ENCODE measurements at regions not wholly inside any gene's neighbourhood (a gene's known extent, or its start where the extent isn't known, plus 50 kb on each side); places are given as distances from the start of the nearest gene placed in this dataset.

DNA sequence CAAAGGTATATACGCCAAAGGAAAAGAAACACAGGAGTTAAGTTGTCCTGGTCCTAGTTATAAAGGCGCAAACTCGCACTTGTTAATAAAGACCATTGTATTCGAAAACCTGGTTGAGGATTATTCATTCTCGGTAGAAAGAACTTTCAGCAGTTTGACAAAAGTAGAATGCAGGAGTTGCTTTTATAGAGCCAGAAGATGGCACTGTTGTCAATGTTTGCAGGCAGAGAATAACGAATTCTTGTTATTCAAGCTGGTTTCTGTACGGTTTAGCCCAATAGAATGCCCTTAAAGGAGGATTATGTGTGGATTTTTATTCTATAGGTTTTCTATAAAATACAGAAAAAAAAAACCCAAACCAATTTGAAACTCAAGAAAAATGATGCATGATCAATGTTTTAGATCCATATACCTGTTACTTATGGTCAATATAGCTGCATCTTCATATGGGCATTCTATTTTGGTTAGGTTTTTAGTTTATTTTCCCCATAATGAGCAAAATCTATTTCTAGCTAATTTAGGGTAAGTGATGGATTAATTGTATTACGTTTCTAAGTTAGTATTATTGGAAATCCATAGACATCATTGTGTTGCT is 510.3 kb downstream of the PLCL1 start:
- Histone ChIP-seq H4K20me1 (ENCODE audit: insufficient read depth) (no peaks in the 10 kb centered on the region), H3K79me2 (ENCODE audit: low read depth) (no peaks in the 10 kb centered on the region), H3K9me3 (ENCODE audit: insufficient read depth, low read depth) (no peaks in the 10 kb centered on the region), H2AFZ (no peak overlapping the region), H3F3A (ENCODE audit: insufficient read depth, low read depth) (no peaks in the 10 kb centered on the region), H3K27me3 (ENCODE audit: insufficient read depth, low read depth) (no peaks in the 10 kb centered on the region), H3K27ac (no peak overlapping the region), H3K4me1 (replicated peaks; ENCODE audit: insufficient read depth) (no peaks in the 10 kb centered on the region), H3K36me3 (ENCODE audit: low read depth) (no peaks in the 10 kb centered on the region), H3K4me2 (no peak overlapping the region), H3K9me2 (ENCODE audit: insufficient read depth) (no peaks in the 10 kb centered on the region), H3K4me3 (no peak overlapping the region)
- intact Hi-C loops (cut with micrococcal nuclease; ENCODE audit: unreplicated experiment), result loop anchor here (2.0 to 10.0 kb wide), 4 partner anchors 1280 to 1630 kb away; no protein-coding TSS in a partner anchor
- peak in 1 of 2 experiments; percentile 3 for DNase-seq
- TF ChIP-seq, protein P1, sequence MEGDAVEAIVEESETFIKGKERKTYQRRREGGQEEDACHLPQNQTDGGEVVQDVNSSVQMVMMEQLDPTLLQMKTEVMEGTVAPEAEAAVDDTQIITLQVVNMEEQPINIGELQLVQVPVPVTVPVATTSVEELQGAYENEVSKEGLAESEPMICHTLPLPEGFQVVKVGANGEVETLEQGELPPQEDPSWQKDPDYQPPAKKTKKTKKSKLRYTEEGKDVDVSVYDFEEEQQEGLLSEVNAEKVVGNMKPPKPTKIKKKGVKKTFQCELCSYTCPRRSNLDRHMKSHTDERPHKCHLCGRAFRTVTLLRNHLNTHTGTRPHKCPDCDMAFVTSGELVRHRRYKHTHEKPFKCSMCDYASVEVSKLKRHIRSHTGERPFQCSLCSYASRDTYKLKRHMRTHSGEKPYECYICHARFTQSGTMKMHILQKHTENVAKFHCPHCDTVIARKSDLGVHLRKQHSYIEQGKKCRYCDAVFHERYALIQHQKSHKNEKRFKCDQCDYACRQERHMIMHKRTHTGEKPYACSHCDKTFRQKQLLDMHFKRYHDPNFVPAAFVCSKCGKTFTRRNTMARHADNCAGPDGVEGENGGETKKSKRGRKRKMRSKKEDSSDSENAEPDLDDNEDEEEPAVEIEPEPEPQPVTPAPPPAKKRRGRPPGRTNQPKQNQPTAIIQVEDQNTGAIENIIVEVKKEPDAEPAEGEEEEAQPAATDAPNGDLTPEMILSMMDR (conservative IDR thresholded peaks at IDR 0.05), result peak; percentile 69
- no peak for TF ChIP-seq EZH2 (IDR thresholded peaks at IDR 0.05; ENCODE audit: low read depth)
- BruUV-seq (replicated peaks), result no TSS peak
- ChIA-PET POLR2A (ENCODE audit: unreplicated experiment) (no interaction called here), CTCF (interaction anchor here (0.7 to 1.0 kb wide), 5 partner anchors 487 to 1628 kb away, joined by 3 to 6 read pairs (median 3); no protein-coding TSS in a partner anchor)

DNA sequence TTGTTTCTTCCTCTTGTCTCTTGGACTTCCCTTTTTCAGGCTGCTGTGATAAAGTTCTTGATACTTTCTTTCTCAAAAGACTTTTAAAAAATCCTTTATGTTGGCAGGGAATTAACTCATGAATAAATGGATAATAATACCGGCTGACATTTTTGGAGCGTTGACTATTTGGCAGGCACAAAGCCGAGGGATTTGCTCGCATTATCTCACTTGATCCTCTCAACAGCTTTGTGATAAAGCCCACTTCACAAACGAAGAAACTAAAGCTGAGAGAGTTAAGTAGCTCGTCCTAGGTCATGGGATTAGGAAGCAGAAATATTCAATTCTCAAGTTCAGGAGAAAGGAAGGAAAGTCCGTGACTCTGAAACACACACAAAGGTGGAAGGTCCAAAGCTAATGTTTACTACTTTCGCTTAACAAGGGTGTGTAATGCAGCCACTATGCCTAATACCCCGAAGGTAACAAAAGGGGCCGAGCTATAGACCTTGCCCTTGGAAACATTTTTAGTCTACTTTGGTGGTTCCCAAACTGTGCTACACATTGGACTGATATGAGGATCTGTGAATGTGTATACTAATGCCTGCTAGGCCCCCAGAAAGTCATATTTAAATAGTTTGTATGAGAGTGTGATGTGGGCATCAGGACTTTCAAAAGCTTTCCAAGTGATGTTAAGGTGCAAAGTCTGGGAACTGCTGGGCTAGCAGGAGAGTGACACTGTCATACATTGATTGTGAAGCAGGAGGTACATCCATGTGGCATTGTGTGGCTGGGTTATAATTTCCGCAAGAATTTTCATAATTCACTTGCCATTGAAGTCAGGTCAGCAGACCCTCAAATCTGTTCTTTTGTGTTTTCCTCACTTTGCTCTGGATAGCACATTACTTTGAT is 508.4 kb downstream of the PLCL1 start:
- no peak overlapping the region for H3K4me2 ChIP-seq
- no peaks in the 10 kb centered on the region for H3K9me2 ChIP-seq (ENCODE audit: insufficient read depth)
- no peaks in the 10 kb centered on the region for H3K79me2 ChIP-seq (ENCODE audit: low read depth)
- H4K20me1 ChIP-seq (ENCODE audit: insufficient read depth), result no peaks in the 10 kb centered on the region
- H3K36me3 ChIP-seq (ENCODE audit: low read depth), result no peaks in the 10 kb centered on the region
- intact Hi-C loops (cut with micrococcal nuclease; ENCODE audit: unreplicated experiment), result loop anchor here (10.0 kb wide), 2 partner anchors 1282 to 1632 kb away; no protein-coding TSS in a partner anchor
- CTCF ChIA-PET, result interaction anchor here (0.6 kb wide), 2 partner anchors 36 to 1230 kb away, joined by 7 to 17 read pairs; no protein-coding TSS in a partner anchor
- BruUV-seq (replicated peaks), result no TSS peak
- no peak for DNase-seq
- no peak overlapping the region for H2AFZ ChIP-seq
- no peaks in the 10 kb centered on the region for H3K9me3 ChIP-seq (ENCODE audit: insufficient read depth, low read depth)
- no peaks in the 10 kb centered on the region for H3F3A ChIP-seq (ENCODE audit: insufficient read depth, low read depth)
- POLR2A ChIA-PET (ENCODE audit: unreplicated experiment), result no interaction called here
- H3K27me3 ChIP-seq (ENCODE audit: insufficient read depth, low read depth), result no peaks in the 10 kb centered on the region
- H3K27ac ChIP-seq, result no peak overlapping the region
- H3K4me1 ChIP-seq (replicated peaks; ENCODE audit: insufficient read depth), result no peaks in the 10 kb centered on the region
- no peak overlapping the region for H3K4me3 ChIP-seq
- TF ChIP-seq, protein P1 (conservative IDR thresholded peaks at IDR 0.05), result no peak
- no peak for TF ChIP-seq EZH2 (IDR thresholded peaks at IDR 0.05; ENCODE audit: low read depth)

DNA sequence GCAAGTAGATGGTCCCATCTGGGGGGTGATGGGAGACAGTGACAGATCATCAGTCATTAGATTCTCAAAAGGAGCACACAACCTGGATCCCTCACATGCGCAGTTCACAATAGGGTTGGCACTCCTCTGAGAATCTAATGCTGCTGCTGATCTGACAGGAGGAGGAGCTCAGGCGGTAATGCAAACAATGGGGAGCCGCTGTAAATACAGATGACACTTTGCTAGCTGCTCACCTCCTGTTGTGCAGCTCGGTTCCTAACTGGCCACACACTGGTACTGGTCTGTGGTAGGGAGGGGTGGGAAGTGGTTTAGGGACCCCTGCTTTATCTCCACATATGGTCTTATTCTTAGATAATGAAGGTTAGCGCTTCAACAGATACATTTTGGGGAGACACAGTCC is 506.6 kb downstream of the PLCL1 start:
- Histone ChIP-seq H3K4me2 (no peak overlapping the region), H3K9me2 (ENCODE audit: insufficient read depth) (no peaks in the 10 kb centered on the region), H3K4me1 (replicated peaks; ENCODE audit: insufficient read depth) (no peaks in the 10 kb centered on the region), H3K79me2 (ENCODE audit: low read depth) (no peaks in the 10 kb centered on the region), H3K9me3 (ENCODE audit: insufficient read depth, low read depth) (no peaks in the 10 kb centered on the region), H4K20me1 (ENCODE audit: insufficient read depth) (no peaks in the 10 kb centered on the region), H2AFZ (no peak overlapping the region), H3K27ac (no peak overlapping the region), H3K36me3 (ENCODE audit: low read depth) (no peaks in the 10 kb centered on the region), H3K4me3 (no peak overlapping the region), H3K27me3 (ENCODE audit: insufficient read depth, low read depth) (no peaks in the 10 kb centered on the region), H3F3A (ENCODE audit: insufficient read depth, low read depth) (no peaks in the 10 kb centered on the region)
- no TSS peak for BruUV-seq (replicated peaks)
- ChIA-PET CTCF (no interaction called here), POLR2A (ENCODE audit: unreplicated experiment) (no interaction called here)
- intact Hi-C loops (cut with micrococcal nuclease; ENCODE audit: unreplicated experiment), result loop anchor here (10.0 kb wide), 2 partner anchors 1284 to 1634 kb away; no protein-coding TSS in a partner anchor
- no peak for TF ChIP-seq EZH2 (IDR thresholded peaks at IDR 0.05; ENCODE audit: low read depth)
- TF ChIP-seq, protein P1 (conservative IDR thresholded peaks at IDR 0.05), result no peak
- no peak for DNase-seq

All from PC-9 (cell line).